Ovary (tissue), 3 donors: ENCODE measurements at regions not wholly inside any gene's neighbourhood (a gene's known extent, or its start where the extent isn't known, plus 50 kb on each side); places are given as distances from the start of the nearest gene placed in this dataset.

Experiments used
- CTCF ChIP-seq, 3 donors: fragments of 450-650 bp in 2 of 3; fragments of 200-600 bp in 1 of 3; IDR thresholded peaks; one replicate each; pipeline versions ENCODE4 v1.5.1 to v1.8.0; 2016 to 2022; ENCODE audit warnings: antibody characterized with exemption in 3 of 3, mild to moderate bottlenecking in 1 of 3
- POLR2A ChIP-seq: fragments of 450-650 bp; IDR thresholded peaks from one replicate; pipeline ENCODE4 v1.6.1; 2017; ENCODE audit warnings: antibody characterized with exemption, mild to moderate bottlenecking, moderate library complexity
- donor health status: DM: no; HTN: no; CAD: no.

GRCh38 chr1:22260860-22261432, 118.0 kb upstream of the WNT4 start:
- TF ChIP-seq CTCF (IDR thresholded peaks at IDR 0.05) (no peak), POLR2A (no peak)
